MM.1S (cell line): ENCODE measurements at regions not wholly inside any gene's neighbourhood (a gene's known extent, or its start where the extent isn't known, plus 50 kb on each side); places are given as distances from the start of the nearest gene placed in this dataset.

Experiments used
- DNase-seq: peaks from one replicate; pipeline ENCODE4 v3.0.0-alpha.2; 2015
- H2AFZ ChIP-seq: fragments of 300-600 bp; sonication (generic); 2 replicates; pipeline ENCODE4 v1.6.0; 2016; ENCODE audit warnings: antibody characterized with exemption, low read length
- H3F3A ChIP-seq: fragments of 300-600 bp; sonication (generic); 2 replicates; pipeline ENCODE4 v1.6.1; 2016; ENCODE audit warnings: mild to moderate bottlenecking, antibody characterized with exemption, low read length, moderate library complexity, mixed read lengths; ENCODE audit not compliant: insufficient read depth
- H3K27ac ChIP-seq: fragments of 300-600 bp; sonication (generic); 2 replicates; pipeline ENCODE4 v1.5.1; 2016; ENCODE audit warnings: mild to moderate bottlenecking, low read length
- H3K27me3 ChIP-seq: fragments of 300-600 bp; sonication (generic); replicated peaks from 2 replicates; pipeline ENCODE4 v1.6.0; 2016; ENCODE audit warnings: low read length; ENCODE audit not compliant: insufficient read depth
- H3K36me3 ChIP-seq: fragments of 300-600 bp; sonication (generic); replicated peaks from 2 replicates; pipeline ENCODE4 v1.6.1; 2016; ENCODE audit warnings: mild to moderate bottlenecking, low read length, mixed read lengths; ENCODE audit not compliant: insufficient read depth
- H3K4me1 ChIP-seq: fragments of 300-600 bp; sonication (generic); 2 replicates; pipeline ENCODE4 v1.6.1; 2016; ENCODE audit warnings: low read length, mixed read lengths
- H3K4me2 ChIP-seq: fragments of 300-600 bp; sonication (generic); 2 replicates; pipeline ENCODE4 v1.6.0; 2016; ENCODE audit warnings: low read depth, low read length
- H3K4me3 ChIP-seq: fragments of 300-600 bp; sonication (generic); 2 replicates; pipeline ENCODE4 v1.5.1; 2016; ENCODE audit warnings: low read length, mixed read lengths
- H3K79me2 ChIP-seq: fragments of 300-600 bp; sonication (generic); 2 replicates; pipeline ENCODE4 v1.6.1; 2016; ENCODE audit warnings: mixed run types, low read length, mixed read lengths
- H3K9ac ChIP-seq: fragments of 300-600 bp; sonication (generic); 2 replicates; pipeline ENCODE4 v1.6.1; 2016; ENCODE audit warnings: low read length, mixed read lengths
- H3K9me2 ChIP-seq: fragments of 300-600 bp; sonication (generic); replicated peaks from 2 replicates; pipeline ENCODE4 v1.6.1; 2016; ENCODE audit warnings: mild to moderate bottlenecking, low read length, mixed read lengths; ENCODE audit not compliant: insufficient read depth
- H3K9me3 ChIP-seq: fragments of 300-600 bp; sonication (generic); replicated peaks from 2 replicates; pipeline ENCODE4 v1.6.1; 2016; ENCODE audit warnings: mild to moderate bottlenecking, low read length, mixed read lengths; ENCODE audit not compliant: insufficient read depth
- H4K20me1 ChIP-seq: fragments of 300-600 bp; sonication (generic); 2 replicates; pipeline ENCODE4 v1.6.1; 2016; ENCODE audit warnings: mild to moderate bottlenecking, low read length, moderate library complexity, mixed read lengths; ENCODE audit not compliant: insufficient read depth
- EZH2 ChIP-seq: fragments of 300-600 bp; sonication (generic); optimal IDR thresholded peaks from 2 replicates; pipeline ENCODE3; 2017; ENCODE audit warnings: low read depth, mild to moderate bottlenecking, antibody characterized with exemption, low read length, mixed read lengths
- EZH2phosphoT487 ChIP-seq: fragments of 300-600 bp; sonication (generic); IDR thresholded peaks from 2 replicates; pipeline ENCODE4 v1.6.1; 2018; ENCODE audit warnings: antibody characterized with exemption, low read length
- TF ChIP-seq, protein P1 (sequence below): fragments of 300-600 bp; sonication (generic); IDR thresholded peaks from 2 replicates; pipeline ENCODE4 v1.5.1; 2016; ENCODE audit warnings: antibody characterized with exemption, low read length, mixed read lengths

- H3K4me1 ChIP-seq = no peaks in the 10 kb centered on the region
- H3F3A ChIP-seq = no peaks in the 10 kb centered on the region
- no peak for TF ChIP-seq EZH2
- no peak for TF ChIP-seq EZH2phosphoT487
- TF ChIP-seq, protein P1, sequence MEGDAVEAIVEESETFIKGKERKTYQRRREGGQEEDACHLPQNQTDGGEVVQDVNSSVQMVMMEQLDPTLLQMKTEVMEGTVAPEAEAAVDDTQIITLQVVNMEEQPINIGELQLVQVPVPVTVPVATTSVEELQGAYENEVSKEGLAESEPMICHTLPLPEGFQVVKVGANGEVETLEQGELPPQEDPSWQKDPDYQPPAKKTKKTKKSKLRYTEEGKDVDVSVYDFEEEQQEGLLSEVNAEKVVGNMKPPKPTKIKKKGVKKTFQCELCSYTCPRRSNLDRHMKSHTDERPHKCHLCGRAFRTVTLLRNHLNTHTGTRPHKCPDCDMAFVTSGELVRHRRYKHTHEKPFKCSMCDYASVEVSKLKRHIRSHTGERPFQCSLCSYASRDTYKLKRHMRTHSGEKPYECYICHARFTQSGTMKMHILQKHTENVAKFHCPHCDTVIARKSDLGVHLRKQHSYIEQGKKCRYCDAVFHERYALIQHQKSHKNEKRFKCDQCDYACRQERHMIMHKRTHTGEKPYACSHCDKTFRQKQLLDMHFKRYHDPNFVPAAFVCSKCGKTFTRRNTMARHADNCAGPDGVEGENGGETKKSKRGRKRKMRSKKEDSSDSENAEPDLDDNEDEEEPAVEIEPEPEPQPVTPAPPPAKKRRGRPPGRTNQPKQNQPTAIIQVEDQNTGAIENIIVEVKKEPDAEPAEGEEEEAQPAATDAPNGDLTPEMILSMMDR = no peak
- no peak overlapping the region for H3K4me2 ChIP-seq
- H3K27me3 ChIP-seq = no peaks in the 10 kb centered on the region
- H3K36me3 ChIP-seq = no peaks in the 10 kb centered on the region
- no peak for DNase-seq
- H3K4me3 ChIP-seq = no peak overlapping the region
- H3K9ac ChIP-seq = no peak overlapping the region
- no peaks in the 10 kb centered on the region for H3K9me2 ChIP-seq
- H2AFZ ChIP-seq = no peak overlapping the region
- H3K9me3 ChIP-seq = no peaks in the 10 kb centered on the region
- no peak overlapping the region for H3K27ac ChIP-seq
- no peaks in the 10 kb centered on the region for H3K79me2 ChIP-seq
- no peaks in the 10 kb centered on the region for H4K20me1 ChIP-seq
Measured at GRCh38 chr11:37999171-37999570, 1401.1 kb upstream of the RAG2 start.

DNA sequence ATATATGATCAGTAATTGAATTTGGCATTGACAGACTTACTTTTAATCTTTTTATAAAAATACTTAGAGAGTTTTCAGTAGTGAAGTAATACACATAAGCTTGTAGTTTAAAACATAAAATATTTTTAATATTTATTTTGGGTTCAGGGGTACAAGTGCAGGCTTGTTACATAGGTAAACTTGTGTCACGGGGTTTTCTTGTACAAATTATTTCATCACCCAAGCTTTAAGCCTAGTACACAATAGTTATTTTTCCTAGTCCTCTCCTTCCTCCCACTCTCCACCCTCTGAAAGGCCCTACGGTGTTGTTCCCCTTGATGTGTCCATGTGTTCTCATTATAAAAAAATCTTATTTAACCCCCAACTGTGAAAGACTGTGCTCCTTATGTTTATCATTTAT, 1397.8 kb upstream of the RAG2 start:
- H3K27ac ChIP-seq = no peak overlapping the region
- no peak overlapping the region for H2AFZ ChIP-seq
- no peaks in the 10 kb centered on the region for H3K4me1 ChIP-seq
- no peaks in the 10 kb centered on the region for H3F3A ChIP-seq
- H3K36me3 ChIP-seq = no peaks in the 10 kb centered on the region
- no peak for TF ChIP-seq EZH2phosphoT487
- H3K9ac ChIP-seq = no peak overlapping the region
- no peak overlapping the region for H3K4me2 ChIP-seq
- DNase-seq = no peak
- H4K20me1 ChIP-seq = no peaks in the 10 kb centered on the region
- H3K9me2 ChIP-seq = no peaks in the 10 kb centered on the region
- H3K27me3 ChIP-seq = no peaks in the 10 kb centered on the region
- H3K79me2 ChIP-seq = no peaks in the 10 kb centered on the region
- no peaks in the 10 kb centered on the region for H3K9me3 ChIP-seq
- no peak overlapping the region for H3K4me3 ChIP-seq

DNA sequence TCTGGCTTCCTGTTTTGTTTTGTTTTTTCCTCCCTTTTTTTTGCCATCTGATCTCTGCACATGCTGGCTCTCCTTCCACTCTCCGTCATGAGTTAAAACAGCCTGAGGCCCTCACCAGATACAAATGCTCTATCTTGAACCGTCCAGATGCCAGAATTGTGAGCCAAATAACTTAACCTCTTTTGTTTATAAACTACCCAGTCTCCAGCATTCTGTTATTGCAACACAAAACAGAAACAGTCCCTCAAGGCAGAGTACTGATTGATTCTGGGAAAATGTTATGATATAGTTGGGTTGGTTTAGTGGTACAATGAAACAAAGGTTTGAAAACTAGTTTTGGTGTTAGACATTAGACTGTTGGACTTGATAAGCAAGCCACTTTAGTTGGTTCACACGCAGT, 1390.0 kb upstream of the RAG2 start:
- no peaks in the 10 kb centered on the region for H3K9me3 ChIP-seq
- H3K79me2 ChIP-seq = no peaks in the 10 kb centered on the region
- H4K20me1 ChIP-seq = no peaks in the 10 kb centered on the region
- H3K36me3 ChIP-seq = no peaks in the 10 kb centered on the region
- no peak overlapping the region for H3K4me2 ChIP-seq
- no peak overlapping the region for H3K9ac ChIP-seq
- no peak overlapping the region for H3K27ac ChIP-seq
- no peak overlapping the region for H3K4me3 ChIP-seq
- no peaks in the 10 kb centered on the region for H3F3A ChIP-seq
- H2AFZ ChIP-seq = no peak overlapping the region
- H3K9me2 ChIP-seq = no peaks in the 10 kb centered on the region
- DNase-seq = no peak
- no peaks in the 10 kb centered on the region for H3K27me3 ChIP-seq
- H3K4me1 ChIP-seq = no peaks in the 10 kb centered on the region
- TF ChIP-seq, protein P1 = no peak
- no peak for TF ChIP-seq EZH2
- TF ChIP-seq EZH2phosphoT487 = no peak

DNA sequence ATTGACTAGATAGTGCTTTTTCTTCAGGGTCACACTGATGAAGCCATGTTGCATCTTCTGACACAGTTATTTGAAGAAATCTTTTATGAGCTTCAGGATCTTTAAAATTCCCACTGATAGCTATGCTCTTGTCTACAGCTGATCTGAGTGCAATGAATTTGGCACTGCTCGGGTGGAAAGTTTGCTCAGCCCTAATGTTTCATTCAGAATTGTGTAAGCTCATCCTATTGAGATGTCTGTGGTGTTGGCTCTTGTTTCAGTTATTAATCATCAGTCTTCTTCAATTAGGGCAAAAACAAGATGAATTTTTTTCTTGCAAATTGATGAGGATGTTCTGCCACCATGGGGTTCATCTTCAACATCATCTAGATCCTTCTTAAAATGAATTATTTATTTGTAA, 1387.0 kb upstream of the RAG2 start:
- H3K36me3 ChIP-seq = no peaks in the 10 kb centered on the region
- H3K27ac ChIP-seq = no peak overlapping the region
- no peak overlapping the region for H2AFZ ChIP-seq
- no peak overlapping the region for H3K9ac ChIP-seq
- no peaks in the 10 kb centered on the region for H3K27me3 ChIP-seq
- no peak overlapping the region for H3K4me3 ChIP-seq
- H3K9me2 ChIP-seq = no peaks in the 10 kb centered on the region
- TF ChIP-seq EZH2 = no peak
- TF ChIP-seq, protein P1 = no peak
- TF ChIP-seq EZH2phosphoT487 = no peak
- DNase-seq = no peak
- no peaks in the 10 kb centered on the region for H3K4me1 ChIP-seq
- H4K20me1 ChIP-seq = no peaks in the 10 kb centered on the region
- no peak overlapping the region for H3K4me2 ChIP-seq
- no peaks in the 10 kb centered on the region for H3K79me2 ChIP-seq
- no peaks in the 10 kb centered on the region for H3K9me3 ChIP-seq
- H3F3A ChIP-seq = no peaks in the 10 kb centered on the region
